SHP77 (cell line): ENCODE measurements at regions not wholly inside any gene's neighbourhood (a gene's known extent, or its start where the extent isn't known, plus 50 kb on each side); places are given as distances from the start of the nearest gene placed in this dataset.

Experiments
- DNase-seq, 2 experiments: peaks; one replicate each; lab custom pipeline; 2025; lab: John Stamatoyannopoulos, UW

DNA sequence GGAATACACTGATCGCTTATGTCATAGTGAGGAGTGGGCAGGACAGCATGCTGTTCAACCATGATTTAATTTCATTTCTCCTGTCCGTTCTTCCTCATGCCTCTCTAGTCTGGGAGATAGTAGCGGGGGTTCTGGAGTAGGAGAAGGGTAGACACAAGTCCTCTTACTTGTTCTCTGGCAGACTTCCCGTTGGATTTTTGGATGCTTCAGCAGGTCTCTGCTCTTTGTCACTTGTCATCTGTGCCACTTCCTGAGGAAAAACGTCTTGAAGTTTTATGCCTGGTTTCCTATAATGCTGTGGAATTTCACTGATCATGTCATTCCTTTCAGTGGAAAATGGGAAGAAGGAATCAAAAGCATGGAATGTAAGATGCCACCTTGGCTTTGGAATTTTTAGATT lies 154.7 kb downstream of the GATB start:
- no peak for DNase-seq

DNA sequence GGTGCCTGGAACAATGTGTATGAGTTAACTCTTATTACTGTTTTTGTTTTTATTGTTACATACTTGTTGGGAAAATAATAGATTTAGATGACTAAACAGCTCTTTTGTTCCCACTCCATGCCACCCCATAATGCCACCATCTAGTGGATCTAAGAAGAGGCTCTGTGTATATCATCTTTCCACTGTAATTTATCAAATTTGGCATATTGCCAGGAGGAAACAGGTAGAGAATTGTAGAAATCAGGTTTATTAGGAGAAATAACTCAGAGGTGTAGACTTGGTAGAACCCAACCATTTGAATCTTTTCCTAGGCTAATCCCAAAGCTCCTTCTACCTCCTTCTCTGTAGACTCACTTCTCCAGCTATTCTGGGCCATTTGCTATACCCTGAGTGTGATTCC lies 150.6 kb downstream of the GATB start:
- no peak for DNase-seq

DNA sequence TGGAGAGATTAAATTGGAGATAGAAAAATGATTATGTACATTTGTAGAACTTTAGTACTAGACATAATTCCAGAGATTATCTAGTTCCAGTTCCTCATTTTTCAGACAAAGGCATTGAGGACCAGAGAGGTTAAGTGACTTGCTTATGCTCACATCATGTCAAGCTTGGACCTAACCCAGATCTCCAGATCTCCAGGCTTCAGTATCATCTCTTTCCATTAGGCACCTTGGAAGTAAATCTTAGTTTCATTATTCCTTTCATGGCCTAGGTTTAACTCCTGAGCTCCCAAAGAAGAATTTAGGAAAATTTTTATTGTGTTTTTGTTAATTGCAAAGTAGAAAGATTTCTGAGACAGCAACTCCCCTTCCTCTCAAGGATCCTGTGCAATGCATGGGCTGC lies 148.8 kb downstream of the GATB start:
- no peak for DNase-seq

DNA sequence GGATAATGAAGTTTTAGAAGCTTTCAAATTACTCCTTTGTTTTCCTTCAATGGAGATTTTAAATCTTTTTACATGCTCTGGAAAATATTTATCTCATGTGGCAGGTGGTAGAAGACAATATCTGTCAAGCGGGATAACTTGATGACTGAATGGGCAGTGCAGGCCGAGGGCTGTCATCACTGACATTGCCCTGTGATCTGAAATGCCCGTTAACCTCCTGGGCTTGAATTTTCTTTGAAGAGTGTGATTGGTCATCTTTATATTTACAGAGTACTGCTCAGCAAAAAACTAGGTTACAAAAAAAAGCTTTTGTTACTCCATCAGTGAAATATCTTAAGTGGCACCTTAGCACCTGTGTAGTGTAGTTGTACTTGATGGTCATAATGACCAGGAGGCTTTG lies 147.5 kb downstream of the GATB start:
- DNase-seq: no peak

DNA sequence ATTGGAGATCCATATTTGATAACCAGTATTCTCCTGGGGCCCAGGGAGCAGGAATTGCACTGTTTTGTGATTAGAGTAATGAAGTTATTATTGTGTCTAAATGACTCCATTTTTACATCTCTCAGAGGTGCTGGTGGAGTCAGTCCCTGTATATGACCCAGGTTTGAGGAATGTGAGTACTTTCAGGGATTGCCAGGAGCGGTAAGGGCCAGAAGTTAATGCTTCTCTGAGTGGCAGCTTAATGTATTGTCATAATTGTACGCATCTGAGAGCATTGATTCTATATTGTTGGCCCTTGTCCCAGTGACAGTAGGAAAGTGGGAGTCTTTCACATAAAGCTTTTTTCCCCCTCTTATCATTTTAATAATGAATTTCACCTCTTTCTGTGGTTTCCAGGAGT lies 146.2 kb downstream of the GATB start:
- DNase-seq: no peak

DNA sequence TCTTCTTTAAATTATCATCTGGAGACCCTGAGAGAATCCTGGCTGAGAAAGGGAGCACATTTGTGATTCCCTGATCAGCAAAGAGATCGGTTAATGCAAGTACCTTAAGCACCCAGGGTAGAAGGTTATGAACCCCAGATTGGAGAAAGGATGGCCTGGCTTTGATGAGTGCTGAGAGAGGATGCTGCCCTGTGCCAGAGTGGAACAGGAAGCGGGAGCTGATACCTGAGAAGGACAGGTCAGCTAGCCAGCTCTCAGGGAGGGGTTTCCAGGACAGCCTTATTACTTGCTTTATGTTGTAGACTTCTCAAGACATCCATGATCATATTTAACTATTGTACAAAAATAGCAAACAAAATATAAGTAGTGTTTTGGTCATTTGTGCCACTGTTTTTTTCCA lies 141.9 kb downstream of the GATB start:
- no peak for DNase-seq

DNA sequence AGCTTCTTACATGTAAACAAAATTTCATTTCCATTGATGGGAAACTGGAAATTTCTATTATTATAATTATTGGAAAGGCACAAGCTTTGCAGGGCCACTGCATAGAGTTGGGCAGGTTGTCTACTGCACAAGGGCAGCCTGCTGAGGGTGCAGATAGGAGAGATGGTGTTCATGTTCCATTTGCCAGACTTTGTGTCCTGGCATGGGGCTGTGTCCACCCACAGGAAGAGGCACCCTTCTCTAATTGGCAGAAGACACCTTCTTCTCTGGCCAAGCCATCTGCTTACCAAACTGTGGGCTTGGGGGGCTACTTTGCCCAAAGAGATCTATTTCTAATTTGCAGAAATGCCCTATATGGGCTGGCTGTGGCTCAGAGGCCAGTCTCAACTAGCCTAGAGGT lies 140.7 kb downstream of the GATB start:
- DNase-seq: no peak
